CD14-positive monocyte (primary cell): ENCODE measurements at regions not wholly inside any gene's neighbourhood (a gene's known extent, or its start where the extent isn't known, plus 50 kb on each side); places are given as distances from the start of the nearest gene placed in this dataset.

Experiments
- DNase-seq, 3 donors: peaks; one replicate each; pipeline ENCODE4 v3.0.0-alpha.2; 2011 to 2022
- H2AFZ ChIP-seq: 2 replicates; pipeline ENCODE4 v1.6.0; 2012; ENCODE audit warnings: mild to moderate bottlenecking, low read depth, low read length, inconsistent platforms; ENCODE audit not compliant: insufficient read depth, poor library complexity, severe bottlenecking
- H3K27ac ChIP-seq, 2 donors: 1 replicate in 1 of 2; 2 replicates in 1 of 2; pipeline ENCODE4 v1.5.1; 2012 to 2013; ENCODE audit warnings: low read length in 2 of 2, control low read depth in 1 of 2, inconsistent platforms in 1 of 2, low read depth in 1 of 2, mild to moderate bottlenecking in 1 of 2
- H3K27me3 ChIP-seq, 2 donors: one replicate each; pipeline versions ENCODE4 v1.6.0 to v1.6.1; 2011 to 2013; ENCODE audit warnings: low read length in 2 of 2; ENCODE audit not compliant: control insufficient read depth in 2 of 2, insufficient read depth in 2 of 2
- H3K36me3 ChIP-seq, 2 donors: replicated peaks in 1 of 2; 1 replicate in 1 of 2; 2 replicates in 1 of 2; pipeline versions ENCODE4 v1.5.1 to v1.6.1; 2012 to 2013; ENCODE audit warnings: low read length in 2 of 2, control low read depth in 1 of 2, inconsistent platforms in 1 of 2, mild to moderate bottlenecking in 1 of 2; ENCODE audit not compliant: insufficient read depth in 2 of 2, control insufficient read depth in 1 of 2
- H3K4me1 ChIP-seq, 2 donors: 1 replicate in 1 of 2; 2 replicates in 1 of 2; pipeline versions ENCODE4 v1.5.1 to v1.6.1; 2012 to 2013; ENCODE audit warnings: low read length in 2 of 2, control low read depth in 1 of 2, inconsistent platforms in 1 of 2, mild to moderate bottlenecking in 1 of 2, moderate library complexity in 1 of 2; ENCODE audit not compliant: insufficient read depth in 2 of 2, control insufficient read depth in 1 of 2
- H3K4me2 ChIP-seq: replicated peaks from 2 replicates; pipeline ENCODE3; 2012; ENCODE audit warnings: low read length, moderate library complexity, mild to moderate bottlenecking; ENCODE audit not compliant: poor library complexity, severe bottlenecking; ENCODE audit errors: extremely low read depth
- H3K4me3 ChIP-seq, 3 experiments: fragments of 200-600 bp in 1 of 3; sonication (generic) in 1 of 3; replicated peaks in 1 of 3; 1 replicate in 2 of 3; 2 replicates in 1 of 3; pipeline ENCODE4 v1.5.1; 2011 to 2013; ENCODE audit warnings: low read length in 3 of 3, mild to moderate bottlenecking in 3 of 3, control low read depth in 2 of 3, low read depth in 2 of 3, inconsistent platforms in 1 of 3, moderate library complexity in 1 of 3
- H3K79me2 ChIP-seq: 2 replicates; pipeline ENCODE4 v1.6.0; 2012; ENCODE audit warnings: mild to moderate bottlenecking, control low read depth, inconsistent platforms, low read length, moderate library complexity; ENCODE audit not compliant: insufficient read depth
- H3K9ac ChIP-seq: 2 replicates; pipeline ENCODE4 v1.6.0; 2017; ENCODE audit warnings: low read length, mild to moderate bottlenecking; ENCODE audit not compliant: insufficient read depth, poor library complexity, severe bottlenecking
- H3K9me3 ChIP-seq, 2 donors: replicated peaks in 1 of 2; 1 replicate in 1 of 2; 2 replicates in 1 of 2; pipeline versions ENCODE4 v1.5.1 to v1.6.1; 2012 to 2013; ENCODE audit warnings: low read length in 2 of 2, control low read depth in 1 of 2; ENCODE audit not compliant: control insufficient read depth in 1 of 2, insufficient read depth in 1 of 2
- H4K20me1 ChIP-seq: 2 replicates; pipeline ENCODE4 v1.6.0; 2012; ENCODE audit warnings: mild to moderate bottlenecking, low read length, control low read depth, moderate library complexity; ENCODE audit not compliant: insufficient read depth
- H3K27ac Mint-ChIP-seq, 7 donors: one replicate each; pipeline ENCODE4 v1.8.0; 2020; ENCODE audit warnings: mild to moderate bottlenecking in 7 of 7, mixed read lengths in 7 of 7, moderate library complexity in 6 of 7, inconsistent platforms in 2 of 7
- H3K27me3 Mint-ChIP-seq, 3 donors: one replicate each; pipeline ENCODE4 v1.8.0; 2021 to 2022; ENCODE audit warnings: low read depth in 3 of 3, mild to moderate bottlenecking in 3 of 3, mixed read lengths in 3 of 3, moderate library complexity in 3 of 3, inconsistent platforms in 1 of 3
- H3K36me3 Mint-ChIP-seq, 2 donors: one replicate each; pipeline ENCODE4 v1.8.0; 2020; ENCODE audit warnings: mixed read lengths in 2 of 2, inconsistent platforms in 1 of 2, mild to moderate bottlenecking in 1 of 2
- H3K4me1 Mint-ChIP-seq: one replicate; pipeline ENCODE4 v1.8.0; 2020; ENCODE audit warnings: mild to moderate bottlenecking, mixed read lengths
- H3K4me3 Mint-ChIP-seq, 2 donors: one replicate each; pipeline ENCODE4 v1.8.0; 2020; ENCODE audit warnings: mild to moderate bottlenecking in 2 of 2, mixed read lengths in 2 of 2, moderate library complexity in 1 of 2
- H3K9me3 Mint-ChIP-seq, 7 donors: one replicate each; pipeline ENCODE4 v1.8.0; 2020 to 2022; ENCODE audit warnings: mixed read lengths in 7 of 7, mild to moderate bottlenecking in 6 of 7, moderate library complexity in 6 of 7, inconsistent platforms in 2 of 7
- CTCF ChIP-seq: fragments of 200-600 bp; IDR thresholded peaks from one replicate; pipeline ENCODE4 v1.8.0; 2022; ENCODE audit warnings: antibody characterized with exemption, mild to moderate bottlenecking
- WGBS: methylation state at CpG from one replicate; pipeline ENCODE4 v1.1.5; 2013; ENCODE audit warnings: missing lambda C conversion rate; ENCODE audit not compliant: insufficient coverage; 5-methylcytosine and 5-hydroxymethylcytosine counted together
- intact Hi-C, 2 donors: fragments of 100-400 bp; cut with micrococcal nuclease; formaldehyde crosslinking; loops; one replicate each; pipeline versions ENCODE4 v1.15.0 to v1.15.1; 2023

- Histone ChIP-seq H3K79me2 (no peaks in the 10 kb centered on the region), H3K4me1 (no peaks in the 10 kb centered on the region), H3K4me3 (no peak overlapping the region), H3K9ac (no peak overlapping the region), H3K27ac (no peak overlapping the region), H3K4me2 (no peak overlapping the region), H2AFZ (no peak overlapping the region), H3K36me3 (no peaks in the 10 kb centered on the region), H3K9me3 (no peaks in the 10 kb centered on the region), H4K20me1 (no peaks in the 10 kb centered on the region), H3K27me3 (no peaks in the 10 kb centered on the region)
- no peaks in the 10 kb centered on the region for H3K36me3 Mint-ChIP-seq
- DNase-seq: no peak
- H3K4me1 Mint-ChIP-seq: no peaks in the 10 kb centered on the region
- intact Hi-C loops: no loop called here
- peak overlapping the region in 1 of 7 donors; percentile 36 for H3K27ac Mint-ChIP-seq
- H3K4me3 Mint-ChIP-seq: no peak overlapping the region
- H3K9me3 Mint-ChIP-seq: no peaks in the 10 kb centered on the region
- no peak for TF ChIP-seq CTCF
- WGBS: 58% methylated on average over 8 of the region's 12 CpGs
- H3K27me3 Mint-ChIP-seq: peaks cover 12 to 34% (median 17%) of the 10 kb centered on the region in 3 donors
Observed at GRCh38 chr21:43278359-43278758, 109.6 kb downstream of the CRYAA start.

DNA sequence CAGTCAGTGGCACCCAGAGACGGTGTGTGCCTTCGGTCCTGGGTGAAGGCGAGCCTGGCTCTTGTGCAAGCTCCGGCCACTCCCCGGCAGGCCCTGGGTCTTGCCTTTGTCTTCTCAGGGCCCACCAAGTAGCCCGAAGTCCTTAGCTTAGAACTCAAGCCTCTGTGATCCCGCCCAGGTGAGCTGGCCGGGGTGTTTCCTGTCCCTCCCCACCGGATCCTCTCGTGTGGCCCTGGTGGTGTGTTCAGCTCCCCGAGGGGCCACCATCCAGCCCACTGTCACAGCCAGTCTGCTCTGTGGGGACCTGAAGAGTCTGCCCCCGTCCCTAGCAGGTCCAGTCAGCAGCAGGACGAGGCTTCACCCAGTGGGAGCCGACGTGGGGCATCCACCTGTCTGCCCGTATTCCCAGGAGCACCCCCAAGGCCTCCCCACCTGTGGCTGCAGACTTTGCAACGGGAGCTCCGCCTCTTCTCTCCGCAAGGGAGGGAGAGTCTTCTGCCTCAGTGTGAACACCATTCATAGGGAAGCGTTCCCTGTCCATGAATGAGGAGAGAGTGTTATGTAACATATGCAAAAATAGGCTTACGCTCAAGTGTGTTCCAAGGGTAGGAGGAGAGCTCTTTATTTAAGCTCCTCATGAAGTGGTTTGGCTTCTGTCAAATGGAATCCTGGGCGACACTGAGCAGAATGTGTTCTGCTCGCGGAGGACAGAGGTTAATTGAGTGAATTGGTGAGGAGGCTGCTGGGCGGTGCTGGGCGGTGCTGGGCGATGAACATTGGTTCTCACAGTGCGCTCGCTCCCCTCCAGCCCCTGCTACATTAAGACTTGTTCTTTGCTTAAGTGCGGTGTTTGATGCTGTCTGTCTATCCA lies 108.9 kb downstream of the CRYAA start:
- Histone ChIP-seq H3K4me1 (no peaks in the 10 kb centered on the region), H4K20me1 (no peaks in the 10 kb centered on the region), H3K4me3 (no peak overlapping the region), H3K79me2 (no peaks in the 10 kb centered on the region), H2AFZ (no peak overlapping the region), H3K9ac (no peak overlapping the region), H3K9me3 (no peaks in the 10 kb centered on the region), H3K27me3 (no peaks in the 10 kb centered on the region), H3K27ac (no peak overlapping the region), H3K4me2 (no peak overlapping the region), H3K36me3 (no peaks in the 10 kb centered on the region)
- Mint-ChIP-seq H3K9me3 (no peaks in the 10 kb centered on the region), H3K4me1 (no peaks in the 10 kb centered on the region), H3K36me3 (no peaks in the 10 kb centered on the region), H3K4me3 (peak overlapping the region in 1 of 2 donors; percentile 15), H3K27ac (no peak overlapping the region), H3K27me3 (peaks cover 12 to 34% (median 16%) of the 10 kb centered on the region in 3 donors)
- WGBS: 58% methylated on average over 20 of the region's 30 CpGs
- intact Hi-C loops: no loop called here
- no peak for DNase-seq
- no peak for TF ChIP-seq CTCF
